Naive thymus-derived CD4-positive, alpha-beta T cell (primary cell): ENCODE measurements at regions not wholly inside any gene's neighbourhood (a gene's known extent, or its start where the extent isn't known, plus 50 kb on each side); places are given as distances from the start of the nearest gene placed in this dataset.

Experiments
- ATAC-seq: fragments of 150-1000 bp; cut with Tn5 transposase; 2 replicates; pipeline ENCODE4 v1.10.0; 2021; ENCODE audit warnings: mild to moderate bottlenecking, moderate library complexity
- CTCF ChIA-PET: fragments of 350-600 bp; sonication (Branson Sonifier 250); formaldehyde crosslinking; loops from one replicate; lab custom pipeline; 2021; ENCODE audit warnings: antibody characterized with exemption; lab: Charles Lee
- POLR2A ChIA-PET: fragments of 350-600 bp; sonication (Branson Sonifier 250); formaldehyde crosslinking; loops from one replicate; lab custom pipeline; 2021; ENCODE audit warnings: antibody characterized with exemption, inconsistent platforms; lab: Charles Lee
- DNase-seq, 9 donors: peaks; one replicate each; pipeline versions ENCODE4 v3.0.0 to v3.0.0-alpha.2; 2020 to 2022; ENCODE audit warnings: mixed read lengths in 1 of 9
- H3K27ac ChIP-seq: one replicate; pipeline ENCODE4 v1.7.0; 2013; ENCODE audit warnings: mild to moderate bottlenecking, low read depth, low read length, moderate library complexity
- H3K27me3 ChIP-seq, 2 donors: one replicate each; pipeline ENCODE4 v1.7.0; 2013; ENCODE audit warnings: low read length in 2 of 2, mild to moderate bottlenecking in 2 of 2, moderate library complexity in 2 of 2; ENCODE audit not compliant: control insufficient read depth in 2 of 2, insufficient read depth in 2 of 2
- H3K36me3 ChIP-seq, 3 experiments: 1 replicate in 2 of 3; 2 replicates in 1 of 3; pipeline ENCODE4 v1.7.0; 2013; ENCODE audit warnings: low read length in 3 of 3, mild to moderate bottlenecking in 3 of 3, moderate library complexity in 1 of 3; ENCODE audit not compliant: insufficient read depth in 3 of 3, control insufficient read depth in 2 of 3
- H3K4me1 ChIP-seq, 2 donors: one replicate each; pipeline ENCODE4 v1.7.0; 2013; ENCODE audit warnings: low read length in 2 of 2, mild to moderate bottlenecking in 2 of 2, moderate library complexity in 1 of 2; ENCODE audit not compliant: control insufficient read depth in 2 of 2, insufficient read depth in 2 of 2
- H3K4me3 ChIP-seq: 2 replicates; pipeline ENCODE4 v1.7.0; 2013; ENCODE audit warnings: mild to moderate bottlenecking, low read length
- H3K9me3 ChIP-seq, 3 experiments: 1 replicate in 2 of 3; 2 replicates in 1 of 3; pipeline ENCODE4 v1.7.0; 2013; ENCODE audit warnings: low read length in 3 of 3; ENCODE audit not compliant: control insufficient read depth in 2 of 3
- H3K27ac Mint-ChIP-seq, 9 donors: one replicate each; pipeline ENCODE4 v1.8.0; 2020 to 2022; ENCODE audit warnings: mixed read lengths in 9 of 9, mild to moderate bottlenecking in 8 of 9, moderate library complexity in 5 of 9, inconsistent platforms in 2 of 9
- H3K27me3 Mint-ChIP-seq, 5 donors: one replicate each; pipeline ENCODE4 v1.8.0; 2021 to 2022; ENCODE audit warnings: mixed read lengths in 5 of 5, mild to moderate bottlenecking in 1 of 5
- H3K36me3 Mint-ChIP-seq, 5 donors: one replicate each; pipeline ENCODE4 v1.8.0; 2020 to 2022; ENCODE audit warnings: mixed read lengths in 5 of 5, mild to moderate bottlenecking in 3 of 5, inconsistent platforms in 1 of 5
- H3K4me1 Mint-ChIP-seq, 7 donors: one replicate each; pipeline ENCODE4 v1.8.0; 2020 to 2022; ENCODE audit warnings: mixed read lengths in 7 of 7, mild to moderate bottlenecking in 3 of 7, inconsistent platforms in 1 of 7
- H3K4me3 Mint-ChIP-seq, 10 donors: one replicate each; pipeline ENCODE4 v1.8.0; 2020 to 2022; ENCODE audit warnings: mild to moderate bottlenecking in 10 of 10, mixed read lengths in 10 of 10, moderate library complexity in 6 of 10, inconsistent platforms in 2 of 10
- H3K9me3 Mint-ChIP-seq, 11 donors: one replicate each; pipeline ENCODE4 v1.8.0; 2020 to 2022; ENCODE audit warnings: mixed read lengths in 11 of 11, mild to moderate bottlenecking in 4 of 11, inconsistent platforms in 1 of 11, moderate library complexity in 1 of 11
- intact Hi-C, 2 donors: fragments of 100-400 bp; cut with micrococcal nuclease; formaldehyde crosslinking; loops; one replicate each; pipeline ENCODE4 v1.15.1; 2023

GRCh38 chr18:54772056-54772455, 56.2 kb upstream of the RAB27B start:
- ChIA-PET CTCF (no interaction called here), POLR2A (no interaction called here)
- H3K9me3 Mint-ChIP-seq: peaks cover 0 to 2% (median 0%) of the 10 kb centered on the region in 11 donors
- H3K27ac Mint-ChIP-seq: no peak overlapping the region
- ATAC-seq (no peak), DNase-seq (no peak)
- no peak overlapping the region for H3K27ac ChIP-seq
- peaks cover 0 to 15% (median 0%) of the 10 kb centered on the region in 7 donors for H3K4me1 Mint-ChIP-seq
- no peaks in the 10 kb centered on the region for H3K4me1 ChIP-seq
- no peak overlapping the region for H3K4me3 ChIP-seq
- intact Hi-C loops: no loop called here
- H3K36me3 ChIP-seq: no peaks in the 10 kb centered on the region
- no peaks in the 10 kb centered on the region for H3K36me3 Mint-ChIP-seq
- H3K4me3 Mint-ChIP-seq: no peak overlapping the region
- no peaks in the 10 kb centered on the region for H3K27me3 ChIP-seq
- H3K27me3 Mint-ChIP-seq: peaks cover 0 to 12% (median 0%) of the 10 kb centered on the region in 5 donors
- no peaks in the 10 kb centered on the region for H3K9me3 ChIP-seq

- intact Hi-C loops: no loop called here
- H3K4me1 ChIP-seq: no peaks in the 10 kb centered on the region
- Mint-ChIP-seq H3K4me1 (peaks cover 0 to 15% (median 0%) of the 10 kb centered on the region in 7 donors), H3K27ac (no peak overlapping the region), H3K4me3 (no peak overlapping the region), H3K36me3 (no peaks in the 10 kb centered on the region), H3K27me3 (peaks cover 0 to 3% (median 0%) of the 10 kb centered on the region in 5 donors), H3K9me3 (peaks cover 0 to 2% (median 0%) of the 10 kb centered on the region in 11 donors)
- H3K9me3 ChIP-seq: no peaks in the 10 kb centered on the region
- no peak for ATAC-seq
- ChIA-PET CTCF (no interaction called here), POLR2A (no interaction called here)
- DNase-seq: no peak
- no peaks in the 10 kb centered on the region for H3K36me3 ChIP-seq
- H3K27ac ChIP-seq: no peak overlapping the region
- H3K27me3 ChIP-seq: no peaks in the 10 kb centered on the region
- no peak overlapping the region for H3K4me3 ChIP-seq
Observed at GRCh38 chr18:54774423-54774822, 53.9 kb upstream of the RAB27B start.

GRCh38 chr18:54774981-54775665, 53.2 kb upstream of the RAB27B start:
- H3K9me3 ChIP-seq: no peaks in the 10 kb centered on the region
- Mint-ChIP-seq H3K27ac (no peak overlapping the region), H3K4me3 (no peak overlapping the region), H3K27me3 (peaks cover 0 to 3% (median 0%) of the 10 kb centered on the region in 5 donors), H3K4me1 (peaks cover 0 to 15% (median 0%) of the 10 kb centered on the region in 7 donors), H3K9me3 (peaks cover 0 to 2% (median 0%) of the 10 kb centered on the region in 11 donors), H3K36me3 (no peaks in the 10 kb centered on the region)
- DNase-seq: no peak
- no peak overlapping the region for H3K27ac ChIP-seq
- no peaks in the 10 kb centered on the region for H3K4me1 ChIP-seq
- ChIA-PET CTCF (no interaction called here), POLR2A (no interaction called here)
- ATAC-seq: no peak
- no peaks in the 10 kb centered on the region for H3K36me3 ChIP-seq
- no peak overlapping the region for H3K4me3 ChIP-seq
- intact Hi-C loops: no loop called here
- no peaks in the 10 kb centered on the region for H3K27me3 ChIP-seq

- Histone ChIP-seq H3K36me3 (no peaks in the 10 kb centered on the region), H3K4me3 (no peak overlapping the region), H3K27me3 (no peaks in the 10 kb centered on the region), H3K9me3 (no peaks in the 10 kb centered on the region), H3K4me1 (no peaks in the 10 kb centered on the region), H3K27ac (no peak overlapping the region)
- peaks cover 0 to 15% (median 0%) of the 10 kb centered on the region in 7 donors for H3K4me1 Mint-ChIP-seq
- peaks cover 0 to 4% (median 0%) of the 10 kb centered on the region in 5 donors for H3K36me3 Mint-ChIP-seq
- ATAC-seq (no peak), DNase-seq (no peak)
- peak overlapping the region in 1 of 9 donors; percentile 4 for H3K27ac Mint-ChIP-seq
- intact Hi-C loops: loop anchor here in 1 of 2 donors (2.0 kb wide), 1 partner anchor 31 kb away; no protein-coding TSS in a partner anchor
- peaks cover 0 to 5% (median 0%) of the 10 kb centered on the region in 11 donors for H3K9me3 Mint-ChIP-seq
- POLR2A ChIA-PET: no interaction called here
- peaks cover 0 to 3% (median 0%) of the 10 kb centered on the region in 5 donors for H3K27me3 Mint-ChIP-seq
- H3K4me3 Mint-ChIP-seq: no peak overlapping the region
- CTCF ChIA-PET: no interaction called here
Observed at GRCh38 chr18:54775686-54776085, 52.6 kb upstream of the RAB27B start.

- peaks cover 0 to 15% (median 0%) of the 10 kb centered on the region in 7 donors for H3K4me1 Mint-ChIP-seq
- no peaks in the 10 kb centered on the region for H3K27me3 ChIP-seq
- no peaks in the 10 kb centered on the region for H3K9me3 ChIP-seq
- no peaks in the 10 kb centered on the region for H3K36me3 ChIP-seq
- ChIA-PET CTCF (no interaction called here), POLR2A (no interaction called here)
- intact Hi-C loops: loop anchor here in 1 of 2 donors (2.0 kb wide), 1 partner anchor 30 kb away; no protein-coding TSS in a partner anchor
- H3K9me3 Mint-ChIP-seq: peaks cover 0 to 2% (median 0%) of the 10 kb centered on the region in 11 donors
- no peak overlapping the region for H3K4me3 Mint-ChIP-seq
- ATAC-seq (peak; percentile 62), DNase-seq (peak in 1 of 9 donors; percentile 24)
- H3K36me3 Mint-ChIP-seq: peaks cover 0 to 4% (median 0%) of the 10 kb centered on the region in 5 donors
- H3K4me3 ChIP-seq: no peak overlapping the region
- no peaks in the 10 kb centered on the region for H3K4me1 ChIP-seq
- H3K27ac Mint-ChIP-seq: peak overlapping the region in 1 of 9 donors; percentile 75
- no peak overlapping the region for H3K27ac ChIP-seq
- H3K27me3 Mint-ChIP-seq: peaks cover 0 to 3% (median 0%) of the 10 kb centered on the region in 5 donors
Observed at GRCh38 chr18:54776282-54776977, 51.8 kb upstream of the RAB27B start.

GRCh38 chr18:54777118-54777791, 51.0 kb upstream of the RAB27B start:
- CTCF ChIA-PET: no interaction called here
- POLR2A ChIA-PET: no interaction called here

More at GRCh38 chr18:54777118-54777791, 51.0 kb upstream of the RAB27B start:
- no peaks in the 10 kb centered on the region for H3K9me3 ChIP-seq
- Mint-ChIP-seq H3K4me3 (no peak overlapping the region), H3K4me1 (peaks cover 0 to 15% (median 0%) of the 10 kb centered on the region in 7 donors), H3K9me3 (peaks cover 0 to 2% (median 0%) of the 10 kb centered on the region in 11 donors), H3K36me3 (peaks cover 0 to 4% (median 0%) of the 10 kb centered on the region in 5 donors), H3K27me3 (peaks cover 0 to 3% (median 0%) of the 10 kb centered on the region in 5 donors), H3K27ac (no peak overlapping the region)
- DNase-seq (no peak), ATAC-seq (no peak)
- H3K27me3 ChIP-seq: no peaks in the 10 kb centered on the region
- H3K27ac ChIP-seq: no peak overlapping the region
- H3K36me3 ChIP-seq: no peaks in the 10 kb centered on the region
- intact Hi-C loops: loop anchor here in 1 of 2 donors (2.0 kb wide), 1 partner anchor 30 kb away; no protein-coding TSS in a partner anchor
- H3K4me3 ChIP-seq: no peak overlapping the region
- H3K4me1 ChIP-seq: no peaks in the 10 kb centered on the region
